ENCODE measurements at regions not wholly inside any gene's neighbourhood (a gene's known extent, or its start where the extent isn't known, plus 50 kb on each side); places are given as distances from the start of the nearest gene placed in this dataset.

DNA sequence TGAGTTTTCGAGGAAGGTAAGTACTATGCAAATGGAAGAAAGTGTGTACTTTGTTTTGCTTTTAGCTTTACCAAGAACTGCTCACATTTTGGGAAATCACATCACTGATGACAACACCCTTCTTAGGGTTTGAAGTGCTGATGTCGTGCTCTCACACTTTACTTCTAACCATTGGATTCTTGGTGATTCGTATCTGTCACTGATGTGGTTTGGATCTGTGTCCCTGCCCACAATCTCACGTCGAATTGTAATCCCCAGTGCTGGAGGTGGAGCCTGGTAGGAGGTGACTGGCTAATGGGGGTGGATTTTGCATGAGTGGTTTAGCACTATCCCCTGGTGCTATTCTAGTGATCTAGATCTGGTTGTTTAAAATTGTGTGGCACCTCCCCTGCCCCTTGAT lies 75.4 kb upstream of the RGMA start:
- H3K9me2 ChIP-seq (replicated peaks; ENCODE audit: low read depth, low read length) = 0 out of 2 replicates have a peak, but pooled peaks cover 3% of the 10 kb centered on the region
- H3K36me3 ChIP-seq (ENCODE audit: insufficient read depth, low read length) = no peaks in the 10 kb centered on the region
- no peak overlapping the region for H3K9ac ChIP-seq (ENCODE audit: low read depth, low read length, poor library complexity, severe bottlenecking)
- H3K4me2 ChIP-seq (ENCODE audit: low read depth, low read length, poor library complexity, severe bottlenecking) = no peak overlapping the region
- no peaks in the 10 kb centered on the region for H3F3A ChIP-seq (ENCODE audit: low read depth)
- no peaks in the 10 kb centered on the region for H4K20me1 ChIP-seq (ENCODE audit: insufficient read depth, low read length, poor library complexity, severe bottlenecking)
- H3K27me3 ChIP-seq (ENCODE audit: insufficient read depth, low read length, poor library complexity, severe bottlenecking) = no peaks in the 10 kb centered on the region
- H2AFZ ChIP-seq (ENCODE audit: low read length) = no peak overlapping the region
- H3K9me3 ChIP-seq (ENCODE audit: insufficient read depth, low read depth, low read length) = no peaks in the 10 kb centered on the region
- no peaks in the 10 kb centered on the region for H3K4me1 ChIP-seq (ENCODE audit: insufficient read depth, low read length, poor library complexity, severe bottlenecking)
- no peak overlapping the region for H3K4me3 ChIP-seq (ENCODE audit: low read length, poor library complexity, severe bottlenecking)
- no peak for TF ChIP-seq EZH2phosphoT487 (IDR thresholded peaks at IDR 0.05; ENCODE audit: borderline replicate concordance)
- TF ChIP-seq, protein P1, sequence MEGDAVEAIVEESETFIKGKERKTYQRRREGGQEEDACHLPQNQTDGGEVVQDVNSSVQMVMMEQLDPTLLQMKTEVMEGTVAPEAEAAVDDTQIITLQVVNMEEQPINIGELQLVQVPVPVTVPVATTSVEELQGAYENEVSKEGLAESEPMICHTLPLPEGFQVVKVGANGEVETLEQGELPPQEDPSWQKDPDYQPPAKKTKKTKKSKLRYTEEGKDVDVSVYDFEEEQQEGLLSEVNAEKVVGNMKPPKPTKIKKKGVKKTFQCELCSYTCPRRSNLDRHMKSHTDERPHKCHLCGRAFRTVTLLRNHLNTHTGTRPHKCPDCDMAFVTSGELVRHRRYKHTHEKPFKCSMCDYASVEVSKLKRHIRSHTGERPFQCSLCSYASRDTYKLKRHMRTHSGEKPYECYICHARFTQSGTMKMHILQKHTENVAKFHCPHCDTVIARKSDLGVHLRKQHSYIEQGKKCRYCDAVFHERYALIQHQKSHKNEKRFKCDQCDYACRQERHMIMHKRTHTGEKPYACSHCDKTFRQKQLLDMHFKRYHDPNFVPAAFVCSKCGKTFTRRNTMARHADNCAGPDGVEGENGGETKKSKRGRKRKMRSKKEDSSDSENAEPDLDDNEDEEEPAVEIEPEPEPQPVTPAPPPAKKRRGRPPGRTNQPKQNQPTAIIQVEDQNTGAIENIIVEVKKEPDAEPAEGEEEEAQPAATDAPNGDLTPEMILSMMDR (conservative IDR thresholded peaks at IDR 0.05; ENCODE audit: low read length) = no peak
- no peaks in the 10 kb centered on the region for H3K79me2 ChIP-seq (ENCODE audit: insufficient read depth, low read length)

DNA sequence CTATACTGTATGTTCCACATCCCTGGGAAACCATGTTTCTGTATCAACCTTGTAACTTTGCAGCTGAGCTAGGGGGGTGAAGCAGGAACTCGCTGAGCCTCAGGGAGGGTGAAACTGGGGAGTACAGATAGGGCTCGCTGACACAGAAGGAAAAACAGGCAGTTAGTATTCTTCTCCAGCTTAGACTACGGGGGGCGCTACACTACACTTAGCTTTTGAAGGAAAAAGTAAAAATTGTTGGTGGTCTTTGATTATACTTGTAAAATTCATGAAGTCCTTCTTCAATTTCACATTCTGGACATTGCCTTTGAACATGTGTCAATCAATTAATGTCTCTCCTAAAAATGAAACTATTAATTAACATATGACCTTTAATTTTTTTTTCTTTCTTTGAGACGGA lies 73.5 kb upstream of the RGMA start:
- no peaks in the 10 kb centered on the region for H3K27me3 ChIP-seq (ENCODE audit: insufficient read depth, low read length, poor library complexity, severe bottlenecking)

DNA sequence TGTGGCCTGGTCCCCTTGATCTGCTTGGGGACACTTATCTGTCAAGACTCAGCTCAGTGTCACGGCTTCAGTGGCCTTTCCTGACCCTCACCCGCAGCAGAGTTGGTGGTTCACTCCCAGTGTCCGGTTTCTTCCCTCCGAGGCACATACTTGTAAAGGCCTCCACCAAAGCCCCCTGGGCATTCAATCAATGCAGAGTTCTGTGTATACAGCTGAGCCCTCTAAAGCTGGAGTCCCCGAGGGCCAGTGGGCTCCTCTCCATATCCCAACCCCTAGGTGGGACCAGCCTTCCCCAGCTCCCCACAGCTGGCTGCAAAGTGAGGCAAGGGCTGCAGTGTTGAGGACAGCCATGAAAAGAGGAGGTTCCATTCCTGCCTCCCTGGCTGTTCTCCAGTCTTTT lies 70.9 kb upstream of the RGMA start:
- Histone ChIP-seq H3K9me3 (ENCODE audit: insufficient read depth, low read depth, low read length) (no peaks in the 10 kb centered on the region), H3K27me3 (ENCODE audit: insufficient read depth, low read length, poor library complexity, severe bottlenecking) (no peaks in the 10 kb centered on the region), H3K4me3 (ENCODE audit: low read length, poor library complexity, severe bottlenecking) (no peak overlapping the region), H3K9ac (ENCODE audit: low read depth, low read length, poor library complexity, severe bottlenecking) (no peak overlapping the region), H4K20me1 (ENCODE audit: insufficient read depth, low read length, poor library complexity, severe bottlenecking) (no peaks in the 10 kb centered on the region), H3F3A (ENCODE audit: low read depth) (no peaks in the 10 kb centered on the region), H3K9me2 (replicated peaks; ENCODE audit: low read depth, low read length) (0 out of 2 replicates have a peak, but pooled peaks cover 3% of the 10 kb centered on the region), H3K4me2 (ENCODE audit: low read depth, low read length, poor library complexity, severe bottlenecking) (no peak overlapping the region), H3K36me3 (ENCODE audit: insufficient read depth, low read length) (no peaks in the 10 kb centered on the region), H3K4me1 (ENCODE audit: insufficient read depth, low read length, poor library complexity, severe bottlenecking) (no peaks in the 10 kb centered on the region), H2AFZ (ENCODE audit: low read length) (no peak overlapping the region), H3K79me2 (ENCODE audit: insufficient read depth, low read length) (no peaks in the 10 kb centered on the region)
- TF ChIP-seq EZH2phosphoT487 (IDR thresholded peaks at IDR 0.05; ENCODE audit: borderline replicate concordance) = no peak
- TF ChIP-seq, protein P1 (conservative IDR thresholded peaks at IDR 0.05; ENCODE audit: low read length) = no peak

More for the DNA sequence above, 73.5 kb upstream of the RGMA start:
- H4K20me1 ChIP-seq (ENCODE audit: insufficient read depth, low read length, poor library complexity, severe bottlenecking) = no peaks in the 10 kb centered on the region
- no peaks in the 10 kb centered on the region for H3F3A ChIP-seq (ENCODE audit: low read depth)
- H3K4me1 ChIP-seq (ENCODE audit: insufficient read depth, low read length, poor library complexity, severe bottlenecking) = no peaks in the 10 kb centered on the region
- H3K4me3 ChIP-seq (ENCODE audit: low read length, poor library complexity, severe bottlenecking) = no peak overlapping the region
- H2AFZ ChIP-seq (ENCODE audit: low read length) = no peak overlapping the region
- no peaks in the 10 kb centered on the region for H3K36me3 ChIP-seq (ENCODE audit: insufficient read depth, low read length)
- H3K9me3 ChIP-seq (ENCODE audit: insufficient read depth, low read depth, low read length) = no peaks in the 10 kb centered on the region
- H3K79me2 ChIP-seq (ENCODE audit: insufficient read depth, low read length) = no peaks in the 10 kb centered on the region
- no peak overlapping the region for H3K9ac ChIP-seq (ENCODE audit: low read depth, low read length, poor library complexity, severe bottlenecking)
- TF ChIP-seq, protein P1 (conservative IDR thresholded peaks at IDR 0.05; ENCODE audit: low read length) = no peak; the same call in 1 of the 2 replicates
- TF ChIP-seq EZH2phosphoT487 (IDR thresholded peaks at IDR 0.05; ENCODE audit: borderline replicate concordance) = no peak
- H3K9me2 ChIP-seq (replicated peaks; ENCODE audit: low read depth, low read length) = 0 out of 2 replicates have a peak, but pooled peaks cover 3% of the 10 kb centered on the region
- H3K4me2 ChIP-seq (ENCODE audit: low read depth, low read length, poor library complexity, severe bottlenecking) = no peak overlapping the region

Data from Loucy (cell line).